HG03521 (cell line): ENCODE measurements at regions not wholly inside any gene's neighbourhood (a gene's known extent, or its start where the extent isn't known, plus 50 kb on each side); places are given as distances from the start of the nearest gene placed in this dataset.

ENCODE experiments used
- ATAC-seq: cut with Tn5 transposase; IDR thresholded peaks from one replicate; pipeline ENCODE4 v1.9.1; 2021; ENCODE audit warnings: mild to moderate bottlenecking, moderate library complexity; ENCODE audit not compliant: unreplicated experiment

- ATAC-seq = no peak
Measured at GRCh38 chr2:47266939-47267710, 90.8 kb upstream of the CALM2 start.

DNA sequence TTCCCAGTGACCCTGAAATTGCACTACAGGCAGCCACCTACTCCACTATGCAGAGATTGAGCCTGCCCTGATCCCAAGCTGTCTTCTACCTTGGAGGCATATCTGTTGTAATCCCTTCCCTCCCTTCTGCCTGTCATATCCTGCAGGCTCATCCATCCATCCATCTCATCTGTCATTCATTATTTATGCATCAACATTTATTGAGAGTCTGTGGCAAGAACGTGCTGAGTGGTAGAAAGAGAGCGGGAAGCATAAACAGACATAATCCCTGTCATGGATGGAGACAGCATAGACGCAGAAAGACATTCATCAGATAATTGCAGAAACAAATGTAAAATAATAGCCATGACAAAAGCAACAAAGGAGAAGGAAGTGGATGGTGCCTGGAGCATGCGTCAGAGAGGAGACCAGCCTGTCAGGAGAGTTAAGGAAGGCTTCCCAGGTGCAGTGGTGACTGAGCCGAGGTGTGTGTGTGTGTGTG, 89.5 kb upstream of the CALM2 start:
- ATAC-seq = no peak

DNA sequence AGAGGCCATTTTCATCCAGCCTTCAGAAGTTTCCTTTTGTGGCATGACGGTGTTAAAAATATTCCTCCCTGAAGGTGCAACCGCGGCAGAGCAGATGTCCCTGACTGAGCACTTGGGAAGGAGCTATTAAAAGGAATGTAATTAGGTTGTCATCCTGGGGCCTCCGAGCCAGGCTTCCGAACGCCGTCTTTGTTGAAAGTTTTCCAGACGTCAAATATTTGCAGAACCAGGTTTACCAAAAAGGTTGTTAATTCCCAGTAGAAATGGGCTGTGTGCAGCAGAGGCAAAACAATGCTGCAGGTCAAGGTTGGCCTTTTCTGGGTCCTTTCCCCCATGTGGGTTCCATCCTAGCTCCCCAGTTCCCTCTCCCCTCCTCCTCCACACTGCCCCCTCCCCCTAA, 88.8 kb upstream of the CALM2 start:
- no peak for ATAC-seq

DNA sequence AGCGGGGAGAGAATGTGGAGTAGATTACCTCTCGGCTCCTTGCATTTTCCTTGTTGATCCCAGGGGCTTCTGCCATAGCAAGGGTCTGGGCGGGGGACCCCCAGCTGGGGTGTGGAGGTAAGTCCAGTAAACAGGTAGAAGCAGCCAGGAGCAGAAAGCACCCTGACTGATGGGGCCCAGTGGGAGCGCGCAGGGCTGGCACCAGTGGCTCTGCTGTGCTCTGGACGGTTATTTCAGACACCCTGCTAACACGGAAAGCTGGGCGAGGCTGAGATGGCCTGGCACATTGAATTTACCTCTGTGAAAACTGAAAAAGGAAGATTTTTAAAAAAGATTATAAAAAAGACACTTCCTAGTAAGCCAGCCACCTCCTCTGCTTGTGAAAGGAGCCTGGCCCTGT, 88.4 kb upstream of the CALM2 start:
- no peak for ATAC-seq

- ATAC-seq = no peak
Measured at GRCh38 chr2:47264143-47264542, 87.8 kb upstream of the CALM2 start.

- ATAC-seq = no peak
Measured at GRCh38 chr2:47262657-47263056, 86.3 kb upstream of the CALM2 start.

DNA sequence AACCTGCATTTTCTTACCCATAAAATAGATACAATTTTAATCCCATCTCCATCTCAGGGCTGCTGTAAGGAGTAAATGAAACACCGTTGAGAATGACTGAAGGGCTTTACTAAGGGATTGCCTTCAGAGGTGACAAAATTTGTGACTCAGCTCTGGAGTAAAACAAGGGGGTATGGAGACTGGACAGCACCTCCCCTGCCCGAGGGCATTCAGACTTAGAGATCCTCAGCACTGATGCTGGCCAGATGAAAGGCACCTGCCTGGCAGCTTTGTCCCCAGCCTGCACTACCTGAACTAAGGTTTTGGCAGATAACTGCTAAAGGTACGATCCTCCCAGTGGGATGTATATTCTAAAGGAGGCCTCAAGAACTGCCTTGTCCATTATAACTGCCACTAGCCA, 84.7 kb upstream of the CALM2 start:
- ATAC-seq = no peak

DNA sequence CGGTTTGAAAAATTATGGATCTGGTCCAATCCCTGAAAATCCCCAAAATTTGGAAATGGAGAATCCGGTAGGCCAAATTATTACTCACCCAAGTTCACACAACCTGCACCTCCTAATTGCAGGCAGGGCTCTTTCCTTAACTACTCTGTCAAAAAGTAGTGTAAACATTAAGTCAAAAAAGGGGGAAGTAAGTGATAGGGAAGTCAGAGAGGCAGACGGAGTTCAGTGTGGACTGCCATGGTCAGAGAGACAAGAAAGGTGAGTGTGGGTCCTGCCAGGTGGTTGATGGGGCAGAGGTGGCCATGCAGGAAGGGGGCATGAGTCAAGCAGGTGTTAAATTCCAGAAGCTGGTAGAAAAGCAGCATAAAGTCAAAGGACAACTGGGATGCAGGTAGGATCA, 83.5 kb upstream of the CALM2 start:
- ATAC-seq = no peak

- ATAC-seq = no peak
Measured at GRCh38 chr2:47257946-47258348, 81.6 kb upstream of the CALM2 start.

- no peak for ATAC-seq
Measured at GRCh38 chr2:47256416-47257087, 80.2 kb upstream of the CALM2 start.

GRCh38 chr2:47255794-47256193, 79.5 kb upstream of the CALM2 start:
- no peak for ATAC-seq

DNA sequence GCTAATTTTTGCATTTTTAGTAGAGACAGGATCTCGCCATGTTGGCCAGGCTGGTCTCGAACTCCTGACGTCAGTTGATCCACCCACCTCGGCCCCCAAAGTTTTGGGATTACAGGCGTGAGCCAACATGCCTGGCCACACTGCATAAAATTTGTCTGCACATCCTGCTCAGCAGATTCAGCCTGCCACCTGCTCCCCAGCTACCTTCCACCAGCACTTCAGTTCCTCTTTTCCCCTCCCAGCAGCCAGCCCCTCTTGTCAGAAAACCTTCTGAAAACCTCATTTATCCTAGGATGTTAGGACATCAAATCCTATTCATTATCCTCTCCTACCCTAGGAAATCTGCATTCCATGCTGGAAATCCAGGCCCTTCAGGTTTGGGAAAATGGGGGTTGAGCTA, 78.2 kb upstream of the CALM2 start:
- ATAC-seq = no peak

DNA sequence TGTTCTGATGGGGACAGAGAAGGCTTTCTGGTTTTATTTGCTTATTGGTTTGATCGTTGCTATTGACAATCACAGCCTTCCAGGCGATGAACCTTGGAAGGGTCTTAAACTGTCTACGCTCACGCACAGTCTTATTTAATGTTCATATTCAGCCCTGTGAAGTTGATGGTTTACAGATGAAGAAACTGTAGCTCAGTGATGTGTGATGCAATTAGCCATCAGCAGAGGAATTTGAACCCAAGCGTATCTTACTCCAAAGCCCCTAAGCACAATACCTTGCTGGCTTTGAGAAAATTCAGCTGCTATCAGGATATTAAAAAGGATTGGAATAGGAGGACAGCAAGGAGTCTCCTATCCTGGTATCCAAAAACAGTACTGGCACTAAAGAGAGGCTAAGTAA, 77.1 kb upstream of the CALM2 start:
- ATAC-seq = no peak

DNA sequence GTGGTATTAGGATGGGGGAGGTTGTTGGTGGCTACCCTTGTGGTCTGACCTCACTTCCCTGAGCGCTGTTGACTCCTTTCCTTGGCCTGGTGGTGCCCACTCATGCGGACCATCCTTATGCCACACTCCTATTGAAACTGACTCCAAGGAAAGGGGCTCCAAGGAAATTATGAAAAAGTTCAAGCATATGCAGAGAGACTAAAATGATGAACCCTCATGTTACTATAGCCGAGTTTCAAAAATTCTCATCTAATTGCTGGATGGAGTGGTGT, 75.0 kb upstream of the CALM2 start:
- ATAC-seq = no peak

GRCh38 chr2:47250586-47251403, 74.5 kb upstream of the CALM2 start:
- ATAC-seq = no peak

GRCh38 chr2:47249931-47250330, 73.6 kb upstream of the CALM2 start:
- no peak for ATAC-seq

DNA sequence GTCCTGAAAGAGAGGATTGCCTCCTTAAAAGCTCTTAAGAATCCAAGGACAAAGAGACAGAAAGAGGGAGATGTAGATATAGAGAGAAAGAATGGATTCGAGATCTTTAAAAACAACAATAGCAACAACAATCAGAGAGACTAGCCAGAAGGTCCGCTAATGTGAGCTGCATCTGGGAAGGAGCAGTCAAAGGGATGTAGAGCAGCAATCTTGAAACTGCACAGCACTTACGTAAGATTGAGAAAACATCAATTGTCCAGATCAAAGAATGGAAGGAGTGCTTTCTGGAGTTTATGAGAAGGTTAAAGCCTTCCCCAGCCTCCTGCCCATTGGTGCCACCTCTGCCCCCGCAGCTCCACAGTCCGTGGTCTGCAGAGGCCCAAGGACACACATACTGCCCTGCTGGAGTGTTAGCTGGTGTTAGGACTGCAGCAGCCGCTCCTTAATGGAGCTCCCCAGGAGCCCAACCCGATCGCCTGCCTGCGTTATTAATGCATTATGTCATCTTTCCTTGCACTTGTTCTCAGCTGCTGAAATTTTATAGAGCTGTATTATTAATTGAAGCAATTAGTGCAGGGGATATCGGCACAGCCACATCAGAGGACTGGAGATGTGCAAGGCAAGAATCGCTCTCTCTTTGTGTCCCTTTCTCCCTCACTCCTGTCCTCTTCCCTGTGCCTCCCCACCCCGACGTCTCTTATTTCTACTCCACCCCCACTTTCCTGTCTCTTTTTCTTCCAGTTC, 73.0 kb upstream of the CALM2 start:
- no peak for ATAC-seq

- no peak for ATAC-seq
Measured at GRCh38 chr2:47243596-47244323, 67.4 kb upstream of the CALM2 start.

GRCh38 chr2:47241715-47242114, 65.4 kb upstream of the CALM2 start:
- ATAC-seq = no peak

- ATAC-seq = no peak
Measured at GRCh38 chr2:47239119-47239969, 63.0 kb upstream of the CALM2 start.
